Testis (tissue), 2 donors: ENCODE measurements at regions not wholly inside any gene's neighbourhood (a gene's known extent, or its start where the extent isn't known, plus 50 kb on each side); places are given as distances from the start of the nearest gene placed in this dataset.

Experiments used
- CTCF ChIP-seq, 3 experiments: fragments of 450-650 bp in 2 of 3; fragments of 200-600 bp in 1 of 3; sonication (generic) in 1 of 3; IDR thresholded peaks; one replicate each; pipeline ENCODE4 v1.5.1; 2016 to 2019; ENCODE audit warnings: antibody characterized with exemption in 3 of 3, mild to moderate bottlenecking in 2 of 3, moderate library complexity in 1 of 3
- POLR2A ChIP-seq: fragments of 450-650 bp; IDR thresholded peaks from one replicate; pipeline ENCODE4 v1.6.1; 2017; ENCODE audit warnings: antibody characterized with exemption, mild to moderate bottlenecking, moderate library complexity

- TF ChIP-seq CTCF (IDR thresholded peaks at IDR 0.05) (no peak), POLR2A (no peak)
Observed at GRCh38 chr3:107239703-107240102, 137.5 kb upstream of the CCDC54 start.
